Caco-2 (cell line): ENCODE measurements at regions not wholly inside any gene's neighbourhood (a gene's known extent, or its start where the extent isn't known, plus 50 kb on each side); places are given as distances from the start of the nearest gene placed in this dataset.
A peak's percentile ranks its signal among the peaks of the same experiment; 100 is the strongest.

Experiments
- BruUV-seq: library from RNA; stranded (reverse); fragments of 400-500 nt; replicated peaks from 2 replicates; lab custom pipeline; 2021; lab: Mats Ljungman, UMichigan
- CTCF ChIA-PET: fragments of 300-600 bp; sonication (Branson Sonifier 250); formaldehyde crosslinking; loops from one replicate; lab custom pipeline; 2022; ENCODE audit warnings: antibody characterized with exemption; lab: Charles Lee
- POLR2A ChIA-PET: fragments of 300-600 bp; sonication (Branson Sonifier 250); formaldehyde crosslinking; loops from one replicate; lab custom pipeline; 2022; ENCODE audit warnings: antibody characterized with exemption; lab: Charles Lee
- DNase-seq, 2 experiments: peaks; one replicate each; pipeline versions ENCODE4 v3.0.0 to v3.0.0-alpha.2; 2020 to 2022
- H3K27me3 ChIP-seq: replicated peaks from 2 replicates; pipeline ENCODE4 v1.6.0; 2011; ENCODE audit warnings: low read length; ENCODE audit not compliant: control insufficient read depth, insufficient read depth
- H3K36me3 ChIP-seq: 2 replicates; pipeline ENCODE4 v1.5.1; 2011; ENCODE audit warnings: low read length; ENCODE audit not compliant: control insufficient read depth, insufficient read depth
- H3K4me1 ChIP-seq: fragments of 250-450 bp; sonication (Bioruptor Pico); 2 replicates; pipeline ENCODE4 v1.5.1; 2020; ENCODE audit warnings: mild to moderate bottlenecking
- H3K4me3 ChIP-seq: 2 replicates; pipeline ENCODE4 v1.5.1; 2011; ENCODE audit warnings: low read depth, mild to moderate bottlenecking, control low read depth, low read length
- H3K9me3 ChIP-seq: fragments of 250-450 bp; sonication (Bioruptor Pico); 2 replicates; pipeline ENCODE4 v1.5.1; 2020; ENCODE audit warnings: mild to moderate bottlenecking, moderate library complexity
- H3K27ac Mint-ChIP-seq: one replicate; pipeline ENCODE4 v1.8.0; 2022; ENCODE audit warnings: mixed read lengths; ENCODE audit not compliant: unreplicated experiment
- H3K27me3 Mint-ChIP-seq: one replicate; pipeline ENCODE4 v1.8.0; 2022; ENCODE audit warnings: mixed read lengths; ENCODE audit not compliant: insufficient read depth, unreplicated experiment
- H3K36me3 Mint-ChIP-seq: one replicate; pipeline ENCODE4 v1.8.0; 2022; ENCODE audit warnings: mild to moderate bottlenecking, mixed read lengths; ENCODE audit not compliant: insufficient read depth, unreplicated experiment
- H3K4me1 Mint-ChIP-seq: one replicate; pipeline ENCODE4 v1.8.0; 2022; ENCODE audit warnings: low read depth, mixed read lengths; ENCODE audit not compliant: unreplicated experiment
- H3K4me3 Mint-ChIP-seq: one replicate; pipeline ENCODE4 v1.8.0; 2022; ENCODE audit warnings: mild to moderate bottlenecking, moderate library complexity, mixed read lengths; ENCODE audit not compliant: unreplicated experiment
- H3K9me3 Mint-ChIP-seq: one replicate; pipeline ENCODE4 v1.8.0; 2022; ENCODE audit warnings: mixed read lengths; ENCODE audit not compliant: unreplicated experiment
- CTCF ChIP-seq, 2 experiments: fragments of 200-600 bp in 1 of 2; IDR thresholded peaks; 1 replicate in 1 of 2; 2 replicates in 1 of 2; pipeline versions ENCODE4 v1.5.1 to v1.8.0; 2011 to 2022; ENCODE audit warnings: antibody characterized with exemption in 1 of 2, control low read depth in 1 of 2, inconsistent platforms in 1 of 2, low read depth in 1 of 2, low read length in 1 of 2, mild to moderate bottlenecking in 1 of 2, moderate library complexity in 1 of 2; ENCODE audit not compliant: insufficient read depth in 1 of 2, severe bottlenecking in 1 of 2, unreplicated experiment in 1 of 2
- intact Hi-C: fragments of 100-400 bp; cut with micrococcal nuclease; formaldehyde crosslinking; loops from one replicate; pipeline ENCODE4 v1.10.0; 2022; ENCODE audit not compliant: unreplicated experiment

- H3K4me3 ChIP-seq: no peak overlapping the region
- no peaks in the 10 kb centered on the region for H3K9me3 Mint-ChIP-seq
- H3K36me3 Mint-ChIP-seq: no peaks in the 10 kb centered on the region
- TF ChIP-seq CTCF (IDR thresholded peaks at IDR 0.05; ENCODE audit: insufficient read depth in 1 of 2, low read depth in 1 of 2, low read length in 1 of 2, severe bottlenecking in 1 of 2, unreplicated experiment in 1 of 2): no peak
- ChIA-PET POLR2A (no interaction called here), CTCF (no interaction called here)
- H3K36me3 ChIP-seq: no peaks in the 10 kb centered on the region
- H3K4me1 ChIP-seq: peaks cover 47% of the 10 kb centered on the region
- peak in 1 of 2 experiments; percentile 11 for DNase-seq
- H3K27me3 ChIP-seq: no peaks in the 10 kb centered on the region
- intact Hi-C loops: loop anchor here (5.0 kb wide), 1 partner anchor 58 kb away; the partner anchor contains the start of gene ACVR1
- H3K9me3 ChIP-seq: no peaks in the 10 kb centered on the region
- H3K27ac Mint-ChIP-seq: no peak overlapping the region
- H3K4me3 Mint-ChIP-seq: no peak overlapping the region
- BruUV-seq: no TSS peak
- H3K4me1 Mint-ChIP-seq: peaks cover 53% of the 10 kb centered on the region
- H3K27me3 Mint-ChIP-seq: no peaks in the 10 kb centered on the region
These were observed 58.7 kb upstream of the ACVR1 start for GRCh38 chr2:157934684-157935377.

DNA sequence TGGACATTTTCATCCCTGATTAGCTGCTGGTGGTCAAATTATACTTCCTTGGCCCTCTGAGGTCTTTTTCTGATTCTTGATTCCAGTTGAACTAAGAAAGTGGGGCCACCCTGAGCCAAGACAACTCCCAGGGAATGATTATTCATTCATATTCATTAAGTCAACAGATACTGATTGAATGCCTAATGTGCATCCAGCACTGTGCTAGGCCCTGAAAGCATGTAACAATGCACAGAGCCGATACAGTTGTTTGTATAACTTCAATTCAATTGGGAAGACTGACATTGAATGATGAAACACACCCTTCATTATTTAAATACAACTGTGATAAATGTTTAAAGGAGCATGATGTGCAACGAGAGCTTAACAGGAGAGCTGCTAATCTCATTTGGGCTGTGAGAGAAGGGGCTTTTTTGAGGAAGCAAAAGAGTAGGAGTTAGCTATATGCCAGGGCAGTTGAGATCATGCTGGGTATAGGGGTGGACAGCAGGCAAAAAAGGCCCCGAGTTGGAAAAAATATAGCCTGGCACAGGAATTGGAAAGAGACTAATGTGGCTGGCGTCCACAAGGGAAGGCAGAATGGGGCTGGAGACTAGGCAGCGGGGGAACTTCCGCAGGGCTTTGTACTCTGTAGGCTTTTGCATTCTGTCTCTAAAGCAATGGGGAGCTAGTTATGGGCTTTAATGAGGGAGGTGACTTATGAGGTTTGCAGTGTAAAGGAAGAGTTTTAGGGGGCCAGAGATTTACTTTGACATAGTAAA lies 57.2 kb upstream of the ACVR1 start:
- no peaks in the 10 kb centered on the region for H3K27me3 Mint-ChIP-seq
- no peak overlapping the region for H3K4me3 ChIP-seq

More for the DNA sequence above, 57.2 kb upstream of the ACVR1 start:
- Histone ChIP-seq H3K27me3 (no peaks in the 10 kb centered on the region), H3K9me3 (no peaks in the 10 kb centered on the region), H3K36me3 (no peaks in the 10 kb centered on the region), H3K4me1 (peaks cover 36% of the 10 kb centered on the region)
- POLR2A ChIA-PET: no interaction called here
- peaks cover 38% of the 10 kb centered on the region for H3K4me1 Mint-ChIP-seq
- no peak for TF ChIP-seq CTCF (IDR thresholded peaks at IDR 0.05; ENCODE audit: insufficient read depth in 1 of 2, low read depth in 1 of 2, low read length in 1 of 2, severe bottlenecking in 1 of 2, unreplicated experiment in 1 of 2)
- H3K4me3 Mint-ChIP-seq: no peak overlapping the region
- no peak for DNase-seq
- CTCF ChIA-PET: no interaction called here
- no peak overlapping the region for H3K27ac Mint-ChIP-seq
- no TSS peak for BruUV-seq
- intact Hi-C loops: no loop called here
- no peaks in the 10 kb centered on the region for H3K36me3 Mint-ChIP-seq
- no peaks in the 10 kb centered on the region for H3K9me3 Mint-ChIP-seq
